Ascending aorta (tissue), 2 donors: ENCODE measurements at regions not wholly inside any gene's neighbourhood (a gene's known extent, or its start where the extent isn't known, plus 50 kb on each side); places are given as distances from the start of the nearest gene placed in this dataset.

Source experiments
- DNase-seq, 2 donors: peaks; one replicate each; pipeline ENCODE4 v3.0.0-alpha.2; 2019; ENCODE audit warnings: low spot score in 2 of 2
- H3K27ac ChIP-seq, 2 donors: fragments of 200-600 bp; sonication (generic); one replicate each; pipeline ENCODE4 v1.5.1; 2016 to 2017; ENCODE audit warnings: mild to moderate bottlenecking in 1 of 2
- H3K27me3 ChIP-seq: fragments of 200-600 bp; sonication (generic); one replicate; pipeline ENCODE4 v1.5.1; 2017
- H3K36me3 ChIP-seq, 2 donors: fragments of 200-600 bp; sonication (generic); one replicate each; pipeline ENCODE4 v1.5.1; 2016
- H3K4me1 ChIP-seq, 2 donors: fragments of 200-600 bp; sonication (generic); one replicate each; pipeline ENCODE4 v1.5.1; 2016 to 2017; ENCODE audit warnings: mild to moderate bottlenecking in 1 of 2
- H3K4me3 ChIP-seq, 2 donors: fragments of 200-600 bp; sonication (generic); one replicate each; pipeline ENCODE4 v1.5.1; 2016 to 2017; ENCODE audit warnings: mild to moderate bottlenecking in 1 of 2
- H3K9me3 ChIP-seq, 2 donors: fragments of 200-600 bp; sonication (generic); one replicate each; pipeline ENCODE4 v1.5.1; 2016
- intact Hi-C: fragments of 100-400 bp; cut with DNase I; formaldehyde crosslinking; loops from one replicate; pipeline ENCODE4 v1.15.1; 2023
- TF ChIP-seq, protein P1 (sequence below), 3 experiments: fragments of 200-600 bp in 2 of 3; fragments of 450-650 bp in 1 of 3; sonication (generic) in 2 of 3; IDR thresholded peaks; one replicate each; pipeline ENCODE4 v1.5.1; 2016 to 2019; ENCODE audit warnings: antibody characterized with exemption in 3 of 3, mild to moderate bottlenecking in 1 of 3, moderate library complexity in 1 of 3

DNA sequence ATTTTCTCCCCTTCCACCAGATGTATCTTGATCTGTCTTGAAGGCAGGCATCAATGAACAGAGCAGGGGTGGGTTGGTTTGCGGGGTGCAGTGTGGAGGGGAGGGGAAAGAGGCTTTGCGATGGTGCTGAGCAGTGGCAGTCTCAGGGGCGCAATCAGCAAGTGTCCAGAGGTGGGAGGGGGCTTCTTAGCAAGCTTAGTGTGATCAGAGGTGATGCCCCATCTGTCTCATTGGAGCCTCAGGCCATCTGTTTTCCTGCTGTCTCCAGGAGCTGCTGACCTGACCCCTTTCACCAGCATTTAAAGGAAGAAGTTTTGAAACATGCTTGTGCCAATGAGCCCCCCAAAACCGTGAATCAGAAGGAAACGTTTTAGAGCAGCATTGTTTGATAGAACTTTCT is 187.7 kb upstream of the LHX5 start:
- H3K4me3 ChIP-seq, result no peak overlapping the region
- TF ChIP-seq, protein P1, sequence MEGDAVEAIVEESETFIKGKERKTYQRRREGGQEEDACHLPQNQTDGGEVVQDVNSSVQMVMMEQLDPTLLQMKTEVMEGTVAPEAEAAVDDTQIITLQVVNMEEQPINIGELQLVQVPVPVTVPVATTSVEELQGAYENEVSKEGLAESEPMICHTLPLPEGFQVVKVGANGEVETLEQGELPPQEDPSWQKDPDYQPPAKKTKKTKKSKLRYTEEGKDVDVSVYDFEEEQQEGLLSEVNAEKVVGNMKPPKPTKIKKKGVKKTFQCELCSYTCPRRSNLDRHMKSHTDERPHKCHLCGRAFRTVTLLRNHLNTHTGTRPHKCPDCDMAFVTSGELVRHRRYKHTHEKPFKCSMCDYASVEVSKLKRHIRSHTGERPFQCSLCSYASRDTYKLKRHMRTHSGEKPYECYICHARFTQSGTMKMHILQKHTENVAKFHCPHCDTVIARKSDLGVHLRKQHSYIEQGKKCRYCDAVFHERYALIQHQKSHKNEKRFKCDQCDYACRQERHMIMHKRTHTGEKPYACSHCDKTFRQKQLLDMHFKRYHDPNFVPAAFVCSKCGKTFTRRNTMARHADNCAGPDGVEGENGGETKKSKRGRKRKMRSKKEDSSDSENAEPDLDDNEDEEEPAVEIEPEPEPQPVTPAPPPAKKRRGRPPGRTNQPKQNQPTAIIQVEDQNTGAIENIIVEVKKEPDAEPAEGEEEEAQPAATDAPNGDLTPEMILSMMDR (IDR thresholded peaks at IDR 0.05), result no peak
- intact Hi-C loops, result no loop called here
- no peaks in the 10 kb centered on the region for H3K4me1 ChIP-seq
- no peaks in the 10 kb centered on the region for H3K9me3 ChIP-seq
- no peaks in the 10 kb centered on the region for H3K36me3 ChIP-seq
- no peak overlapping the region for H3K27ac ChIP-seq
- no peak for DNase-seq
- no peaks in the 10 kb centered on the region for H3K27me3 ChIP-seq

DNA sequence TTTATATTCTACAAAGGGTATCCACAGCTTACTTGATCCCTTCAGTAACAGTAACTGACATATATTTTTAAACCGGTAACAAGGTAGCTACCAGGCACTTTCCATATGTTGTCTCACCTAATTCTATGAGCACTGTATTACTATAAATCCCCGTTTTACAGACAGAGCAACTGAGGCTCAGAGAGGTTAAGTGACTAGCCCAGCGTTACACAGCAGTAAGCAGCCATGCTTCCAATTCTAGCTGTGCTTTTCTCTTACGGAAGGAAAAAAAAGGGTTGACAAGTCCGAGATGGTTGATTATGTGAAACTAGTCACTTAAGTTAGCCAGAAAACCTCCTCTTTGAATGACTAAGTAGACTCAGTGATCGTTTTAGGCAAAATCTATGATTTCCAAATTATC is 187.3 kb upstream of the LHX5 start:
- Histone ChIP-seq H3K36me3 (no peaks in the 10 kb centered on the region), H3K4me3 (no peak overlapping the region), H3K9me3 (no peaks in the 10 kb centered on the region), H3K27ac (no peak overlapping the region), H3K27me3 (no peaks in the 10 kb centered on the region), H3K4me1 (no peaks in the 10 kb centered on the region)
- DNase-seq, result no peak
- intact Hi-C loops, result no loop called here
- TF ChIP-seq, protein P1 (IDR thresholded peaks at IDR 0.05), result no peak

DNA sequence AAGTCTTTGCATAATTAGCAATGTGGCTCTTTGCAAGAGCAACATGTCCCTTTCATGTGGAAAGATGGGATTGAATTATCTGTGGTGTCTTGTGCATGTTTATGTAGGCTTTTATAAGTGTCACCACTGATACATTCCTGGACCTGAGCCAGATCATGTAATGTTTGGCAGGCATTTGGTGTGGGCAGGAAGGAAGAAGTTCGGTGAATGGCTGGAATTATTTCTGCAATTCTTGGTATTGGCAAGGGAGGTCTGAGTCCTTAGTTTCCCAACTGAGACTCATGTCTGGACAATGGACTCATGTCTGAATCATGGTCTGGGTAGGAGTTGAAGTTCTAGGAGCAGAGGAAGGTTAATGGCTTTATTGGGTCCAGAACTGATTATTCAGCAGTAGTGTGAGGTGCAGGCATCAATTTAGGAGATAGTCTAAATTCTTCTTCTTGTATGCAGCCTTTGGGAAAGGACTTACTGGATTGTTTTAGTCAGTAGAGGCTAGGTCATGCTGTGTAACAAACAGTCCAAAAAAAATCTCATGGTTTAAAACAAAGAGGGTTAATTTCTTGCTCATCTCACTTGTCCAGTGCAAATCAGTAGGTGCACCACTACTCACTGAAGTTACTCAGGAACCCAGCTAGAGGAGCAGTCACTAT is 186.5 kb upstream of the LHX5 start:
- DNase-seq, result no peak
- Histone ChIP-seq H3K9me3 (peaks cover 0 to 3% of the 10 kb centered on the region in 2 donors), H3K27ac (no peak overlapping the region), H3K4me1 (no peaks in the 10 kb centered on the region), H3K36me3 (no peaks in the 10 kb centered on the region), H3K27me3 (no peaks in the 10 kb centered on the region), H3K4me3 (no peak overlapping the region)
- intact Hi-C loops, result no loop called here
- TF ChIP-seq, protein P1 (IDR thresholded peaks at IDR 0.05), result no peak

DNA sequence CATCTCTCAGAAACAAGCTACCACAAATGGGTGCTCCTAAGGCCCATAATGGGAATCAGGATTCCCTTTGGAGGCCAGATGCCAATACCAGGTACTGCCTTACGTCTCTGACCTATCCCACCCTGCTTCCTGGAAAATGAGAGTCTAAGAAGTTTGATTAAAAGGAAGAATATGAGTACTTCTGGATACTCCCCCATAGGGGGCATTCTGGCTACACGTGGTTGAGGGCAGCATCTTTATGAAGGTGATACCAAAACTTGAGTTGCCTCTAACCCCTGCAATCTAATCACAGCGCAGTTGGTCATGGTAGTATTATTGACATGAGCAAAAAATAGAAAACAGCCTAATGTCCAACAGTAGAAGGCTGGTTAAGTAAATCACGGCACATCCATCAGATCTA is 184.2 kb upstream of the LHX5 start:
- DNase-seq, result no peak
- intact Hi-C loops, result no loop called here
- Histone ChIP-seq H3K27ac (no peak overlapping the region), H3K4me1 (no peaks in the 10 kb centered on the region), H3K9me3 (peaks cover 0 to 3% of the 10 kb centered on the region in 2 donors), H3K27me3 (no peaks in the 10 kb centered on the region), H3K36me3 (no peaks in the 10 kb centered on the region), H3K4me3 (no peak overlapping the region)
- TF ChIP-seq, protein P1 (IDR thresholded peaks at IDR 0.05), result no peak

DNA sequence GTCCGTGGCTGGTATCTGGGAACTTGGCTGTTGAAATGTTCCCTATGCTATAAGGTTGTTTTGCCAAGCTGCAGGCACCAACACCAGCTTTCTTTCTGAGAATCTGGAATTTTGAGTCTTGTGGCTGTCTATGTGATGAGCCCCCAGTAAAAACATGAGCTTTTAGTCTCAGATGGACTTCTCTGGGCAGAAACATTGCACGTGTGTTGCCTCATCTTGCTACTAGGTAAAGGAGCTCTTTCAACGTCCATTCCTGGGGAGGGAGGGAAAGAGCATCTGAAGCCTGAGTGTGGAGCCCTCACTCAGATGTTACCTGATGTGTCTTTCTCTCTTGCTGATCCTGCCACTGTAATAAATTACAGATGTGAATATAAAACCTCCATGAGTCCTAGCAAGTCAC is 183.8 kb upstream of the LHX5 start:
- TF ChIP-seq, protein P1 (IDR thresholded peaks at IDR 0.05), result no peak
- intact Hi-C loops, result no loop called here
- no peak for DNase-seq

DNA sequence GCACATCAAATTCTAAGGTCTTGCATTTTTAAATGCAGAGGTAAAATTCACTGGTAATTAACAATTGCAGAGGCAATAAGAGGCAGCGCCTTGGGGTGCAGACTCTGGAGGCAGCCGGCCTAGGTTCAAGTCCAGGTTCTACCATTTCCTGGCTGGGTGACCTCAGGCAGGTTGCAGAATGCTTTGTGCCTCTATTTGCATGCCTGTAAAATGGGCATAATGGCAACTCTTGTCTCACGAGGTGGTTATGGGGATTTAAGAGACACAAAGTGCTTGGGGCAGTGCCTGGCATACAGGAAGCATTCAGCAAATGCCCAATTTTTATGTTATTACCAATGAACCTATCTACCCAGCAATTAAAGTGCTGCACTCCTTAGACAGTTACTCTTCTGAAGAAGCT is 180.0 kb upstream of the LHX5 start:
- H3K27me3 ChIP-seq, result no peaks in the 10 kb centered on the region

More for the DNA sequence above, 183.8 kb upstream of the LHX5 start:
- Histone ChIP-seq H3K9me3 (peaks cover 0 to 3% of the 10 kb centered on the region in 2 donors), H3K27me3 (no peaks in the 10 kb centered on the region), H3K36me3 (no peaks in the 10 kb centered on the region), H3K4me1 (no peaks in the 10 kb centered on the region), H3K4me3 (no peak overlapping the region), H3K27ac (no peak overlapping the region)

More for the DNA sequence above, 180.0 kb upstream of the LHX5 start:
- no peak for DNase-seq
- TF ChIP-seq, protein P1 (IDR thresholded peaks at IDR 0.05), result no peak
- no peaks in the 10 kb centered on the region for H3K4me1 ChIP-seq
- peaks cover 0 to 3% of the 10 kb centered on the region in 2 donors for H3K9me3 ChIP-seq
- H3K36me3 ChIP-seq, result no peaks in the 10 kb centered on the region
- H3K27ac ChIP-seq, result no peak overlapping the region
- H3K4me3 ChIP-seq, result no peak overlapping the region
- intact Hi-C loops, result no loop called here
